ENCODE measurements at regions not wholly inside any gene's neighbourhood (a gene's known extent, or its start where the extent isn't known, plus 50 kb on each side); places are given as distances from the start of the nearest gene placed in this dataset.
"Not testable (repeated sequence)": the region's sequence is repeated elsewhere in the genome, so short reads cannot be mapped to it uniquely, and the experiment has no call there.

GRCh38 chr13:88153353-88153752 is 482.2 kb downstream of the SLITRK5 start:
- DNase-seq (ENCODE audit: low spot score) = no peak
- intact Hi-C loops (cut with DNase I) = no loop called here

- intact Hi-C loops (cut with DNase I) = no loop called here
- no peak for DNase-seq (ENCODE audit: low spot score)
These were observed 482.8 kb downstream of the SLITRK5 start for GRCh38 chr13:88154001-88154400.

GRCh38 chr13:88162076-88162702 is 491.0 kb downstream of the SLITRK5 start:
- intact Hi-C loops (cut with DNase I) = no loop called here
- no peak for DNase-seq (ENCODE audit: low spot score)

- intact Hi-C loops (cut with DNase I) = no loop called here
- DNase-seq (ENCODE audit: low spot score) = no peak
These were observed 505.1 kb downstream of the SLITRK5 start for GRCh38 chr13:88176231-88176630.

- intact Hi-C loops (cut with DNase I) = no loop called here
- DNase-seq (ENCODE audit: low spot score) = no peak
These were observed 512.3 kb downstream of the SLITRK5 start for GRCh38 chr13:88183440-88183839.

- DNase-seq (ENCODE audit: low spot score) = no peak
- intact Hi-C loops (cut with DNase I) = no loop called here
These were observed 517.8 kb downstream of the SLITRK5 start for GRCh38 chr13:88188986-88189385.

GRCh38 chr13:88189728-88190127 is 518.6 kb downstream of the SLITRK5 start:
- intact Hi-C loops (cut with DNase I) = no loop called here
- DNase-seq (ENCODE audit: low spot score) = no peak

GRCh38 chr13:88196106-88196505 is 524.9 kb downstream of the SLITRK5 start:
- DNase-seq (ENCODE audit: low spot score) = no peak
- intact Hi-C loops (cut with DNase I) = no loop called here

- intact Hi-C loops (cut with DNase I) = no loop called here
- DNase-seq (ENCODE audit: low spot score) = no peak
These were observed 546.2 kb downstream of the SLITRK5 start for GRCh38 chr13:88217372-88217771.

GRCh38 chr13:88217883-88218282 is 546.7 kb downstream of the SLITRK5 start:
- intact Hi-C loops (cut with DNase I) = no loop called here

GRCh38 chr13:88223958-88224357 is 552.8 kb downstream of the SLITRK5 start:
- no peak for DNase-seq (ENCODE audit: low spot score)
- intact Hi-C loops (cut with DNase I) = no loop called here

More at GRCh38 chr13:88217883-88218282, 546.7 kb downstream of the SLITRK5 start:
- no peak for DNase-seq (ENCODE audit: low spot score)

GRCh38 chr13:88235441-88235840 is 564.3 kb downstream of the SLITRK5 start:
- DNase-seq (ENCODE audit: low spot score) = no peak
- intact Hi-C loops (cut with DNase I) = no loop called here

- intact Hi-C loops (cut with DNase I) = no loop called here
- no peak for DNase-seq (ENCODE audit: low spot score)
These were observed 575.1 kb downstream of the SLITRK5 start for GRCh38 chr13:88246239-88246638.

GRCh38 chr13:88248393-88248792 is 577.2 kb downstream of the SLITRK5 start:
- DNase-seq (ENCODE audit: low spot score) = no peak
- intact Hi-C loops (cut with DNase I) = no loop called here

- no peak for DNase-seq (ENCODE audit: low spot score)
- intact Hi-C loops (cut with DNase I) = no loop called here
These were observed 586.5 kb downstream of the SLITRK5 start for GRCh38 chr13:88257706-88258105.

GRCh38 chr13:88263808-88264207 is 592.6 kb downstream of the SLITRK5 start:
- no peak for DNase-seq (ENCODE audit: low spot score)

GRCh38 chr13:88281841-88282240 is 610.7 kb downstream of the SLITRK5 start:
- DNase-seq (ENCODE audit: low spot score) = no peak
- intact Hi-C loops (cut with DNase I) = no loop called here

More at GRCh38 chr13:88263808-88264207, 592.6 kb downstream of the SLITRK5 start:
- intact Hi-C loops (cut with DNase I) = no loop called here

GRCh38 chr13:88285329-88285728 is 614.2 kb downstream of the SLITRK5 start:
- no peak for DNase-seq (ENCODE audit: low spot score)
- intact Hi-C loops (cut with DNase I) = no loop called here

GRCh38 chr13:88288326-88288725 is 617.2 kb downstream of the SLITRK5 start:
- intact Hi-C loops (cut with DNase I) = no loop called here
- no peak for DNase-seq (ENCODE audit: low spot score)

- intact Hi-C loops (cut with DNase I) = not testable (repeated sequence)
- peak; percentile 58 for DNase-seq (ENCODE audit: low spot score)
These were observed 620.6 kb downstream of the SLITRK5 start for GRCh38 chr13:88291731-88292130.

- intact Hi-C loops (cut with DNase I) = no loop called here
- no peak for DNase-seq (ENCODE audit: low spot score)
These were observed 623.2 kb downstream of the SLITRK5 start for GRCh38 chr13:88294368-88294767.

GRCh38 chr13:88303157-88303556 is 632.0 kb downstream of the SLITRK5 start:
- intact Hi-C loops (cut with DNase I) = no loop called here
- DNase-seq (ENCODE audit: low spot score) = no peak

Measured in posterior vena cava (tissue), 2 donors.